GM18505 (cell line): ENCODE measurements at regions not wholly inside any gene's neighbourhood (a gene's known extent, or its start where the extent isn't known, plus 50 kb on each side); places are given as distances from the start of the nearest gene placed in this dataset.

ENCODE experiments used
- ATAC-seq: cut with Tn5 transposase; IDR thresholded peaks from one replicate; pipeline ENCODE4 v1.9.1; 2021; ENCODE audit not compliant: unreplicated experiment
- POLR2A ChIP-seq: IDR thresholded peaks from 4 replicates; pipeline ENCODE4 v1.6.1; 2011; ENCODE audit warnings: borderline replicate concordance; ENCODE audit not compliant: insufficient read depth, insufficient read length; ENCODE audit errors: extremely low read depth

DNA sequence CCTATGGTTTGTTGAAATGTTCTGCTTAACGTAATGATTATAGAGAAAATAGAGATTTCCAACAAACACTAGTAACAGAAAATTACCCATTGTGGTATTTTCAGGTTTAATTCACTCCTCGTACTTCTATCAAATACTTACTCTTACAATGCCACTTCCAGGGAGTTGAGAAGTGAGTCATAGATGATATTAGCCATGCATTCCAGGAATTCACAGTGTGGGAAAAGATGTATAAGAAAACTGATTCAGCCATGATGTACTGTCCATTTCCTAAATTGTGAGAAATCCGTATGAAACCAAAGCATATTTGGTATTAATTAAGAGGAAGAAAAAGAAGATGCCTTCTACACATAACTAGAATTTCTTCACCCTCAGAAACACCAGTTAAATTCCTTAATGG lies 1854.6 kb upstream of the WWC1 start:
- no peak for ATAC-seq
- TF ChIP-seq POLR2A: no peak

DNA sequence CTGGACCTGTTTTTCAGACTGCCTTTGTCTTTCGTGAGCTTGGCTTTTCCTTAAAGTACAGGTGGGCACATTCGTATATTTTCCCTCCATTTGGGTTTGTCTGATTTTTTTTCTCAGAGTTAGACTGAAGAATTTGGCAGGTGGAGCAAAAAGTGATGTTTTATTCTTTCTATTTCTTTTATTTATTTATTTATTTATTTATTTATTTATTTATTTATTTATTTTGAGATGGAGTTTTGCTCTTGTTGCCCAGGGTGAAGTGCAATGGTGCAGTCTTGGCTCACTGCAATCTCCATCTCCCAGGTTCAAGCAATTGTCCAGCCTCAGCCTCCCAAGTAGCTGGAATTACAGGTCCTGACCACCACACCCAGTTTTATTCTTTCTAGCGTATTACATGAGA lies 1805.1 kb upstream of the WWC1 start:
- ATAC-seq: no peak
- no peak for TF ChIP-seq POLR2A

DNA sequence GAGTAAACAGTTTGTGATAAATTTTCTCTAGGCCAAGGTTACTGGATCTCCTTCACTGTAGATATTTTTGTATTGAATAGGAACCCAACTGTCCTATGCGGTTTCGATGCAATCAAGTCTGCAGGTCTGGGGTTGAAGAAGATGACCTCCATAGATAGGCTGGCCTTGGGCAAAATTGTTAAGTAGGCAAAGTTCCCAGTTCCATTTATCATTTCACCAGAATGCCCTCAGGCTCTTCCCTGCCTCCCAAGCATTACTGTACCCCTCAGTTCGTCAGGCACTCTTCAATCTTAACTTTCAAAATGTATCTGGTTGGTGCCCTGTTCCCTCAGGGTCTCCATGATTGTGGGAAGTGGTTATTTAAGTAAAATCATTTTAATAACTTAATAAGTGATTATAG lies 1802.9 kb upstream of the WWC1 start:
- ATAC-seq: no peak
- no peak for TF ChIP-seq POLR2A

DNA sequence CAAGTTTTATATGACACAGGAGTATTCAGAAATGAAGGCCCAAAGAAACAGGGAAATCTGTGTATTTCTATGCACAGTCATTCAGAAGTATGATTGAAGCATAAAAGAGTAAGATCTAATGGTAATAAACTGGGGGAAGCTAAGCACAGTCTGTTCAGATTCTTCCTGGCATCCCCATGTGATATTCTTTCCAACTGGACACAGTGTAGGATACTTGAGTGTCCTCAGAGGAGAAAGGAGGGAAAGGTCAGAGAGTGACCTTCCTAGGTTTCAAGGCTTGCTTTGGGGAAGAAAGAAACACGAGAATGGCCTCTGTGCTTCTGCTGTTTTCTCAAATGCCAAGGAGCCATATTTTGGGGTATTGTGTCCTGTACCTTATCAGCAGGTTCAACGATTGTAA lies 1798.4 kb upstream of the WWC1 start:
- ATAC-seq: no peak
- TF ChIP-seq POLR2A: no peak

DNA sequence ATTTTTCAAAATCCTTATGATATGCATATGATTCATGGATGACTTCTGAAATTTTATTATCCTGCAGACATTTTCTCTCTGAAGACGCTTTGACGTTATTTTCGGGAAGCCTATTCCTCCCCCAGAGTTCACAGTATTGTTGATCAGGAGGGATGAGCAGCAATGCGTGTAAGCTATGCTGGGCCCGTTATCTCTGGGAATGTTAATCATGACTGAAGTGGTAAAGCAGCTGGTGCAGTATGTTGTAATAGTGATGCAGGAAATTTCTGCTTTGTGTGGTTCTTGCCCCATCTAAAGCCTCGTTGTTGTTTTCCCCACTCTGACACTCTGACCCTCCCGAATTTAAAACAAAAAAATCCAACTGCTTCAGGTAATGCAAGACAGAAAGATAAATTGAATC lies 1797.8 kb upstream of the WWC1 start:
- TF ChIP-seq POLR2A: no peak
- ATAC-seq: no peak

DNA sequence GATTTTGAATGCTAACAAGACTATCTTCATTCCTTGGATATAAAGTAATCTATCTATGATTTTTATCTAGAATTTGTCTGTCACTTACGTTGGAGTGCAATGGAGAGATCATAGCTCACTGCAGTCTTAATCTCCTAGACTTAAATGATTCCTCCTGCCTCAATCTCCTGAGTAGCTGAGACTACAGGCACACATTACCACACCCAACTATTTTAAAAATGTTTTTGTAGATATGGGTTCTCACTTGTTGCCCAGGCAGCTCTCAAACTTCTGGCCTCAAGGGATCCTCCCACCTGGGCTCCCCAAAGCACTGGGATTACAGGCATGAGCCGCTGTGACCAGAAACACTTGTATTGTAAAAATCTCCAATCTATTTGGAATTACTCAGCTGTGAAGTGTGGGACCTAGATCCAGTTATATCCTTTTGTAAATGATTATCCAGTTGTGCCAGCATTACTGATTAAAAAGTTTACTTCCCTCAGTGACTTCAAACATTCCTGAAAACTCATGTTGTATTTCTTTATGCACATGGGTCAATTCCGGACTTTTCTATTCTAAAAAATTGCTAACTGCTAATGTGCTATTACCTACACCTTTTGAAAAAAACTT lies 1793.8 kb upstream of the WWC1 start:
- TF ChIP-seq POLR2A: no peak
- ATAC-seq: no peak

DNA sequence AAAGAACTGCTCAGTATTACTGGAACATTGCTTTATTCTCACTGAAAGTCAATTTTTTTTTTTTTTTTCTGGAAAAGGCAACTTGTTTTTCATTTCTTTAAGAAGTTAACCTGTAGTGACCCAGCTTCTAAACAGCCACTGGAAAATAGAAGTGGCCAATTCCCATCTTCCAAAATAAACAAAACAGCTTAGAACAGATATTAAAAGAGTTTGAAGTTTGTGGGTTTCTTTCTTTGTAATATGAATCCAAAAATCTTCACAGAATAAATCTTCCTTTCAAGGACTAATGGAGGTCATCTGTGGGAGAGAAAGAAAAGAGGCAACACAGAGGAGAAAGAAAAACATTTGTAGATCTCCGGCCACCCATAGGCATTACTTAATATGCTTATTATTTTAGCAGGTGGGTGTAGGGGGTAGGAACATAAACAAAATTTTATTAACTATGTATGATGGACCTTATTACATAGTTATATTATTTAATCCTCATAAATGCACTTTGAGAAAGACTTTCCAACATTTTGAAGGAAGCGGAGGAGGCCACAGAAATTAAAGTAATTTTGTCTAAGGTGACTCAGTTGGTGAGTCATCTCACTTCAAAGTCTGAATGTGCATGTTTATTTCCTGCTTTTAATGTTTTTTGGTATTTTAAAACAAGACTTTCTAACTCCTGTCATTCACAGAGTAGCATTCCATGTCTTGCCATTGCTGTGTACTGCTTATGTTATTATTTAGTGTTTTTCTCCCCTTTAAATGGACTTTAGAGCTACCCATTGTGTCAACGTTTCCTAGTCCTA lies 1791.8 kb upstream of the WWC1 start:
- TF ChIP-seq POLR2A: no peak
- ATAC-seq: no peak

DNA sequence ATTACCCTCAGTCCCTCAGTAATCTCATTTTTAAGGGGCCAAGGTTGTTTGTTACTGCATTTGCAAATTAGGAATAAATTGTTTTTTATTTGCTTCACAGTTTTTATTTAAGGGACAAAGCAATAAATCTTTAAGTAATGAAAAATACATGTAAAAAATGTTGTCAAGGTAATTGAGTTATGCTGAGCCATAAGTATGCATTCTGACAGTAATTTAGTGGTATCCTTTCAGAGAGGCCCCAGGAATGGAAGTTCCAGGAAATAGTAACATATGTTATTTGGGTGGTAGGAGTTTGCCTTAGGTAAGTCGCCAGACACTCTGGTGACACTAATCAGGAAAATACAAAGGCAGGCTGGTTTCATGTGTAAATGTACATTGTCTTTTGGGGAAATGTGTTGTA lies 1787.9 kb upstream of the WWC1 start:
- no peak for ATAC-seq
- TF ChIP-seq POLR2A: no peak

DNA sequence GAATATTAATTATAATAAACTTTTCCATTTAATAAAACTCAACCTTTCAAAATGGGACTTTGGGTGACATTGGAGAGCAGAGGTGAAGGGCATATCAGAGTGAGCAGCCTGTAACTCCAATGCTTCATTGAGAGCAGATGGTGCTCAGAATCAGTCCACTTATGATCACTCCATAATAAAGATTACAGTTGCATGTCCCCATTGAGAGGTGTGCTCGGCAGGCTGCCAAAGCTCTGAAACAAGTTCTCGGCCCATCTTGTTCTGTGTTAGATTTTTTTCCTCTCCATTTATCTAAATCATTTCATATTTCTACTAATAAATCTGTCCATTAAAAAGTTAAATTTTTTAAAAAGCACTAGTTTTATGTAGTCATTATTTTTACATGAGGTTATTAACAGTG lies 1786.4 kb upstream of the WWC1 start:
- TF ChIP-seq POLR2A: no peak
- ATAC-seq: no peak

DNA sequence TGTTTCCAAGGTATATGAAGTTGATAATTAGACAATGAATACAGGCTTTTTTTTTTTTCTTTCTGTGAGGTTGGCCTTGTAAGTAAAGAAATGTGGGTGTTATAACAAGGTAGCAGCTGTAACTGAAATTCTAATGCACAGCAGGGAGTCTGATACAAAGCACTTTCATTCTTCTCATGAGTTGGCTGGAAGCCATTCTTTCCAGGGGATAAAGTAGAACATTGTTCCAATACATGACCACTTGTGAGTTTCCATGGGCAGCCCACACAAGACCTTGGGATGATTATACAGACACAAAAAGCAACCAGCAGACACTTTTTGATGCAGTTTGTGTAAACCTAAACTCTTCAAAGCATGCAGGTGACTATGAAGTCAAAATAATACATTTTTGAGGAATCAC lies 1785.9 kb upstream of the WWC1 start:
- TF ChIP-seq POLR2A: no peak
- no peak for ATAC-seq

DNA sequence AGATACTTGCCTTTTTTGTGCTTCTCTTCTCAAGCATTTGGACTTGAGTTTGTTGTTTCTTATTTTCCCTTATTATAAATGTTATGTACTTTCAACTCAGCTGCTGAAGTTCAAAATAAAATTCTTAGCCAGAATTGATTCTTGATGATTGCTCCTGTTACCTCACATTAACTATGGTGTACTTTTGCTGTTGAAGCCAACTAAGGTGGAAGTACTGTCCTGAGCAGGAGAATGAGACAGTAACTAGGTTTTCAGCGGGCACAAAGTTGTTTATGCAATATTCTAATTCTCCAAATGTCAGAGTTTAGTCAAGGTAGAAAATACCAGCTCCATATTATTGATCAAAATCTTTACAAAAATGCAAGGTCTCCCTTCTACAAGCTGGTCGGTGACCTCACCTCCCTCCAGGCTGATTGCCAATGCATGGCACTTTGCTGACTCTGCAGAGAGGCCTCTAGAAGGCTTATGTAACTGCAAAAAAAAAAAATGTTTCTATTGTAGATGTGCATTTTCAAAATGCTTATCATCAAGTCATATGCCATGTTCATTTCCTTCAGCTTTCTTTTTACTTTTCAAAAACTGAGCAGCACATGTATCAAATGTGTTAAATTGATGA lies 1783.5 kb upstream of the WWC1 start:
- no peak for ATAC-seq
- TF ChIP-seq POLR2A: no peak

DNA sequence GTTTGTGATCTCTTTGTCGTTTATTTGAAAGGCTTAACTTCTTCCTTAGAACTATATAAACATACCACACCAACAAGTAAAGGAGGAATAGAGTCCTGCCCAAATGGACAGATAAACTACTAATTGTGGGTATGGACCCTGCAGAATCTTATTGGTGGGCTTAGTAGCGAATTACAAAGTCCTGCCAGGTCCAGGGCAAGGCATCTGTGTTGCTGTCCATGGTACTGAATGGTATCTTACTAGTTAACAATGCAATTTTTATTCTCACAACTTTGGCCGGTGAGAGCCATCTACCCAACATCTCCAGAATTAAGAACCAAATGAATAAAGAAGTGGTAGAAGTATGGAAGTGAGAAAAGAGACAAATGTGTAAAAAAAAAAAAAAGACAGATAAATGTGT lies 1782.4 kb upstream of the WWC1 start:
- no peak for ATAC-seq
- no peak for TF ChIP-seq POLR2A

DNA sequence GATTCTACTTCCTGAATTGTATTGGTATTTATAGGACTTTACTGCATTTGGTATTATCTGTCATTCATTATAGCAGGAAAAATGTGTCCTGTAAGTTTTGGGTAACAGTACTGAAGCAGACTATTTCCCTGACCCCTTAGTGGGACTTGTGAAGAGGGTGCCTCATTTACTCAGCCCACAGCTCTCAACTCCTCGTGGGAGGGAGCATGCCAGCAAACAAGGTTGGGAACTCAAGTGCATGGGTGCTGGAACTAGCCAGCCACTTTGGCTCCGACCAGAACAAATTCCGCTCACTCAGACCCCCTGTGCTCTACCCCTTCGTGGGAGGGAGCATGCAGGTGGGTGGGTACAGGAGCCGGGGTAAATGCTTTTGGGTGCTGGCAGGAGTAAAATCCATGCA lies 1773.5 kb upstream of the WWC1 start:
- ATAC-seq: no peak
- TF ChIP-seq POLR2A: no peak

DNA sequence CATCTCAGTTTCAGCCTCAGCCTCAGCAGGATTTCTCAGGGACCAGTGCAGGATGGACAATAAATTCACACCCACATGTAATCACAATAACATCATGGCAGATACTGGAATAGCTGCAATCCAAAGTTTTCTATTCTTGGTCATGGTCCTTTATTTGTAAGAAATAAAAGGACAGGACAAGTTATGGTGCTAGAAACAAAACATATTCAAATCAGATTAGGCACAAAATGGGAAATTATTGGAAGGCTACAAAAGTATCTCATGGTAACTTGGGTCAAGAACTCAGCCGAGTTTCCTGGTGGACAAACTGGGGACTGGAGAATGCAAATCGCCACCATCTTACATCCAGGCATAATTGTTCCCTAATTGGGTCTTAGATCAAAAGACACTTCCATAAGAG lies 1768.2 kb upstream of the WWC1 start:
- no peak for ATAC-seq
- no peak for TF ChIP-seq POLR2A
